GM23338 (cell line): ENCODE measurements at regions not wholly inside any gene's neighbourhood (a gene's known extent, or its start where the extent isn't known, plus 50 kb on each side); places are given as distances from the start of the nearest gene placed in this dataset.

Source experiments
- ATAC-seq: fragments of 200-7000 bp; cut with Tn5 transposase; 3 replicates; pipeline ENCODE4 v1.9.1; 2020
- DNase-seq: peaks from one replicate; pipeline ENCODE4 v3.0.0-alpha.2; 2015; ENCODE audit warnings: low spot score
- H2AFZ ChIP-seq: fragments of 200-600 bp; sonication (generic); 2 replicates; pipeline ENCODE4 v1.8.0; 2016; ENCODE audit warnings: antibody characterized with exemption, mild to moderate bottlenecking, moderate library complexity
- H3F3A ChIP-seq: fragments of 200-600 bp; sonication (generic); replicated peaks from 2 replicates; pipeline ENCODE4 v1.8.0; 2017; ENCODE audit warnings: antibody characterized with exemption, mixed run types, low read depth
- H3K27ac ChIP-seq: fragments of 200-600 bp; sonication (generic); 2 replicates; pipeline ENCODE4 v1.6.1; 2016; ENCODE audit warnings: low read depth
- H3K27me3 ChIP-seq: fragments of 200-600 bp; sonication (generic); 2 replicates; pipeline ENCODE4 v1.8.0; 2016; ENCODE audit warnings: mild to moderate bottlenecking, mixed run types, moderate library complexity; ENCODE audit not compliant: insufficient read depth
- H3K36me3 ChIP-seq: fragments of 200-600 bp; sonication (generic); 2 replicates; pipeline ENCODE4 v1.8.0; 2016; ENCODE audit warnings: mild to moderate bottlenecking; ENCODE audit not compliant: insufficient read depth
- H3K4me1 ChIP-seq: fragments of 200-600 bp; sonication (generic); 2 replicates; pipeline ENCODE4 v1.8.0; 2016; ENCODE audit warnings: mild to moderate bottlenecking, moderate library complexity; ENCODE audit not compliant: insufficient read depth
- H3K4me2 ChIP-seq: fragments of 200-600 bp; sonication (generic); 2 replicates; pipeline ENCODE4 v1.7.1; 2017; ENCODE audit warnings: mixed run types
- H3K4me3 ChIP-seq: fragments of 200-600 bp; sonication (generic); 2 replicates; pipeline ENCODE4 v1.6.1; 2016; ENCODE audit warnings: mixed run types
- H3K79me2 ChIP-seq: fragments of 200-600 bp; sonication (generic); replicated peaks from 2 replicates; pipeline ENCODE4 v1.8.0; 2017; ENCODE audit warnings: mild to moderate bottlenecking; ENCODE audit not compliant: insufficient read depth
- H3K9me2 ChIP-seq: fragments of 200-600 bp; sonication (generic); 2 replicates; pipeline ENCODE4 v1.8.0; 2017; ENCODE audit not compliant: insufficient read depth
- H4K20me1 ChIP-seq: fragments of 200-600 bp; sonication (generic); replicated peaks from 2 replicates; pipeline ENCODE4 v1.8.0; 2017; ENCODE audit warnings: mild to moderate bottlenecking; ENCODE audit not compliant: insufficient read depth
- H3K27ac Mint-ChIP-seq: 2 replicates; pipeline ENCODE4 v1.8.0; 2020; ENCODE audit warnings: inconsistent platforms, mild to moderate bottlenecking, moderate library complexity, mixed read lengths
- H3K27me3 Mint-ChIP-seq: 3 replicates; pipeline ENCODE4 v1.8.0; 2022; ENCODE audit warnings: low read depth, mild to moderate bottlenecking, moderate library complexity, mixed read lengths, inconsistent platforms; ENCODE audit not compliant: insufficient read depth, poor library complexity
- H3K36me3 Mint-ChIP-seq: 3 replicates; pipeline ENCODE4 v1.8.0; 2021; ENCODE audit warnings: low read depth, mild to moderate bottlenecking, inconsistent platforms, moderate library complexity, mixed read lengths
- H3K4me1 Mint-ChIP-seq: 3 replicates; pipeline ENCODE4 v1.8.0; 2020; ENCODE audit warnings: mild to moderate bottlenecking, inconsistent platforms, mixed read lengths
- H3K4me3 Mint-ChIP-seq: 3 replicates; pipeline ENCODE4 v1.8.0; 2021; ENCODE audit warnings: moderate library complexity, mild to moderate bottlenecking, inconsistent platforms, mixed read lengths
- H3K9me3 Mint-ChIP-seq: 3 replicates; pipeline ENCODE4 v1.8.0; 2020; ENCODE audit warnings: moderate library complexity, mild to moderate bottlenecking, inconsistent platforms, mixed read lengths
- CREB1 ChIP-seq: fragments of 250-450 bp; sonication (Bioruptor Pico); IDR thresholded peaks from 2 replicates; pipeline ENCODE4 v1.5.0; 2020; ENCODE audit warnings: low read depth, mild to moderate bottlenecking, moderate library complexity
- JUNB ChIP-seq: IDR thresholded peaks from one replicate; pipeline ENCODE4 v1.6.1; 2016; ENCODE audit warnings: antibody characterized with exemption; ENCODE audit not compliant: unreplicated experiment
- NANOG ChIP-seq: IDR thresholded peaks from 2 replicates; pipeline ENCODE4 v1.6.1; 2016; ENCODE audit warnings: antibody characterized with exemption, borderline replicate concordance
- ZNF331 ChIP-seq: fragments of 250-450 bp; sonication (Bioruptor Pico); IDR thresholded peaks from 2 replicates; pipeline ENCODE4 v1.5.0; 2020; ENCODE audit warnings: low read depth, mild to moderate bottlenecking, moderate library complexity
- TF ChIP-seq, protein P1 (sequence below): fragments of 250-450 bp; sonication (Bioruptor Pico); IDR thresholded peaks from 2 replicates; pipeline ENCODE4 v1.5.0; 2020; ENCODE audit warnings: mild to moderate bottlenecking, moderate library complexity
- TF ChIP-seq, protein P2 (sequence below): IDR thresholded peaks from one replicate; pipeline ENCODE4 v1.6.1; 2018; ENCODE audit warnings: antibody characterized with exemption; ENCODE audit not compliant: unreplicated experiment
- TF ChIP-seq, protein P3 (sequence below), 2 experiments: fragments of 200-600 bp in 1 of 2; sonication (generic) in 1 of 2; conservative IDR thresholded peaks; 2 replicates each; pipeline versions ENCODE4 v1.5.1 to v1.6.1; 2016 to 2017; ENCODE audit warnings: antibody characterized with exemption in 2 of 2, low read depth in 2 of 2, mild to moderate bottlenecking in 2 of 2, moderate library complexity in 1 of 2

DNA sequence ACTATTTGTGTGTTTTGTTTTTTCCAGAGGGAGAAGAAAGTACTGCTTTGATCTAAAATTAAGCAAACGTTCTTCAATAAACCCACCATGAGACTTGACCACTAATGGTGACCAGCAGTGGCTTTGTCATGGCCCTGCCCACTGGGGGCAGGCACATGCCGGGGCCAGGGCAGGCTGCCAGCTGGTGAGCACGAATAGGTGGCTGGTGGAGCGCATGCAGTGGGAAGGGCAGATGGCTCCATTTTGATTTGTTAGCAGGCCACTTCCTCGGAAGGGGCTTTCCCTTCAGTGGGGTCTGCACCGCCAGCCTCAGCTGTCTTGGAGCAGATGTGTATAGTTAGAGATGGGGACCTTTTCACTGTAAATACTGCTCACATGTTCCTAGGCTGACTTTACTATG is 277.1 kb downstream of the SOX11 start:
- Histone ChIP-seq H2AFZ (no peak overlapping the region), H3K4me3 (no peak overlapping the region), H3F3A (no peaks in the 10 kb centered on the region), H3K9me2 (no peaks in the 10 kb centered on the region), H4K20me1 (no peaks in the 10 kb centered on the region), H3K4me2 (no peak overlapping the region), H3K27ac (no peak overlapping the region), H3K36me3 (0 out of 2 replicates have a peak, but pooled peaks cover 4% of the 10 kb centered on the region), H3K4me1 (no peaks in the 10 kb centered on the region), H3K27me3 (no peaks in the 10 kb centered on the region), H3K79me2 (no peaks in the 10 kb centered on the region)
- Mint-ChIP-seq H3K4me3 (no peak overlapping the region), H3K36me3 (peaks cover 5% of the 10 kb centered on the region; the same call in 2 of the 3 replicates), H3K27ac (no peak overlapping the region), H3K9me3 (peaks cover 77% of the 10 kb centered on the region), H3K27me3 (peaks cover 6% of the 10 kb centered on the region), H3K4me1 (0 out of 3 replicates have a peak, but pooled peaks cover 3% of the 10 kb centered on the region)
- ATAC-seq = no peak
- TF ChIP-seq ZNF331 (no peak), NANOG (no peak), JUNB (no peak), CREB1 (CRISPR knock-in tag) (no peak)
- TF ChIP-seq, protein P1, sequence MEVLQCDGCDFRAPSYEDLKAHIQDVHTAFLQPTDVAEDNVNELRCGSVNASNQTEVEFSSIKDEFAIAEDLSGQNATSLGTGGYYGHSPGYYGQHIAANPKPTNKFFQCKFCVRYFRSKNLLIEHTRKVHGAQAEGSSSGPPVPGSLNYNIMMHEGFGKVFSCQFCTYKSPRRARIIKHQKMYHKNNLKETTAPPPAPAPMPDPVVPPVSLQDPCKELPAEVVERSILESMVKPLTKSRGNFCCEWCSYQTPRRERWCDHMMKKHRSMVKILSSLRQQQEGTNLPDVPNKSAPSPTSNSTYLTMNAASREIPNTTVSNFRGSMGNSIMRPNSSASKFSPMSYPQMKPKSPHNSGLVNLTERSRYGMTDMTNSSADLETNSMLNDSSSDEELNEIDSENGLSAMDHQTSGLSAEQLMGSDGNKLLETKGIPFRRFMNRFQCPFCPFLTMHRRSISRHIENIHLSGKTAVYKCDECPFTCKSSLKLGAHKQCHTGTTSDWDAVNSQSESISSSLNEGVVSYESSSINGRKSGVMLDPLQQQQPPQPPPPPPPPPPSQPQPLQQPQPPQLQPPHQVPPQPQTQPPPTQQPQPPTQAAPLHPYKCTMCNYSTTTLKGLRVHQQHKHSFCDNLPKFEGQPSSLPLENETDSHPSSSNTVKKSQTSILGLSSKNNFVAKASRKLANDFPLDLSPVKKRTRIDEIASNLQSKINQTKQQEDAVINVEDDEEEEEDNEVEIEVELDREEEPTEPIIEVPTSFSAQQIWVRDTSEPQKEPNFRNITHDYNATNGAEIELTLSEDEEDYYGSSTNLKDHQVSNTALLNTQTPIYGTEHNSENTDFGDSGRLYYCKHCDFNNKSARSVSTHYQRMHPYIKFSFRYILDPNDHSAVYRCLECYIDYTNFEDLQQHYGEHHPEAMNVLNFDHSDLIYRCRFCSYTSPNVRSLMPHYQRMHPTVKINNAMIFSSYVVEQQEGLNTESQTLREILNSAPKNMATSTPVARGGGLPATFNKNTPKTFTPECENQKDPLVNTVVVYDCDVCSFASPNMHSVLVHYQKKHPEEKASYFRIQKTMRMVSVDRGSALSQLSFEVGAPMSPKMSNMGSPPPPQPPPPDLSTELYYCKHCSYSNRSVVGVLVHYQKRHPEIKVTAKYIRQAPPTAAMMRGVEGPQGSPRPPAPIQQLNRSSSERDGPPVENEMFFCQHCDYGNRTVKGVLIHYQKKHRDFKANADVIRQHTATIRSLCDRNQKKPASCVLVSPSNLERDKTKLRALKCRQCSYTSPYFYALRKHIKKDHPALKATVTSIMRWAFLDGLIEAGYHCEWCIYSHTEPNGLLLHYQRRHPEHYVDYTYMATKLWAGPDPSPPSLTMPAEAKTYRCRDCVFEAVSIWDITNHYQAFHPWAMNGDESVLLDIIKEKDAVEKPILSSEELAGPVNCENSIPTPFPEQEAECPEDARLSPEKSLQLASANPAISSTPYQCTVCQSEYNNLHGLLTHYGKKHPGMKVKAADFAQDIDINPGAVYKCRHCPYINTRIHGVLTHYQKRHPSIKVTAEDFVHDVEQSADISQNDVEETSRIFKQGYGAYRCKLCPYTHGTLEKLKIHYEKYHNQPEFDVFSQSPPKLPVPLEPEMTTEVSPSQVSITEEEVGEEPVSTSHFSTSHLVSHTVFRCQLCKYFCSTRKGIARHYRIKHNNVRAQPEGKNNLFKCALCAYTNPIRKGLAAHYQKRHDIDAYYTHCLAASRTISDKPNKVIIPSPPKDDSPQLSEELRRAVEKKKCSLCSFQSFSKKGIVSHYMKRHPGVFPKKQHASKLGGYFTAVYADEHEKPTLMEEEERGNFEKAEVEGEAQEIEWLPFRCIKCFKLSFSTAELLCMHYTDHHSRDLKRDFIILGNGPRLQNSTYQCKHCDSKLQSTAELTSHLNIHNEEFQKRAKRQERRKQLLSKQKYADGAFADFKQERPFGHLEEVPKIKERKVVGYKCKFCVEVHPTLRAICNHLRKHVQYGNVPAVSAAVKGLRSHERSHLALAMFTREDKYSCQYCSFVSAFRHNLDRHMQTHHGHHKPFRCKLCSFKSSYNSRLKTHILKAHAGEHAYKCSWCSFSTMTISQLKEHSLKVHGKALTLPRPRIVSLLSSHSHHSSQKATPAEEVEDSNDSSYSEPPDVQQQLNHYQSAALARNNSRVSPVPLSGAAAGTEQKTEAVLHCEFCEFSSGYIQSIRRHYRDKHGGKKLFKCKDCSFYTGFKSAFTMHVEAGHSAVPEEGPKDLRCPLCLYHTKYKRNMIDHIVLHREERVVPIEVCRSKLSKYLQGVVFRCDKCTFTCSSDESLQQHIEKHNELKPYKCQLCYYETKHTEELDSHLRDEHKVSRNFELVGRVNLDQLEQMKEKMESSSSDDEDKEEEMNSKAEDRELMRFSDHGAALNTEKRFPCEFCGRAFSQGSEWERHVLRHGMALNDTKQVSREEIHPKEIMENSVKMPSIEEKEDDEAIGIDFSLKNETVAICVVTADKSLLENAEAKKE = no peak
- TF ChIP-seq, protein P2, sequence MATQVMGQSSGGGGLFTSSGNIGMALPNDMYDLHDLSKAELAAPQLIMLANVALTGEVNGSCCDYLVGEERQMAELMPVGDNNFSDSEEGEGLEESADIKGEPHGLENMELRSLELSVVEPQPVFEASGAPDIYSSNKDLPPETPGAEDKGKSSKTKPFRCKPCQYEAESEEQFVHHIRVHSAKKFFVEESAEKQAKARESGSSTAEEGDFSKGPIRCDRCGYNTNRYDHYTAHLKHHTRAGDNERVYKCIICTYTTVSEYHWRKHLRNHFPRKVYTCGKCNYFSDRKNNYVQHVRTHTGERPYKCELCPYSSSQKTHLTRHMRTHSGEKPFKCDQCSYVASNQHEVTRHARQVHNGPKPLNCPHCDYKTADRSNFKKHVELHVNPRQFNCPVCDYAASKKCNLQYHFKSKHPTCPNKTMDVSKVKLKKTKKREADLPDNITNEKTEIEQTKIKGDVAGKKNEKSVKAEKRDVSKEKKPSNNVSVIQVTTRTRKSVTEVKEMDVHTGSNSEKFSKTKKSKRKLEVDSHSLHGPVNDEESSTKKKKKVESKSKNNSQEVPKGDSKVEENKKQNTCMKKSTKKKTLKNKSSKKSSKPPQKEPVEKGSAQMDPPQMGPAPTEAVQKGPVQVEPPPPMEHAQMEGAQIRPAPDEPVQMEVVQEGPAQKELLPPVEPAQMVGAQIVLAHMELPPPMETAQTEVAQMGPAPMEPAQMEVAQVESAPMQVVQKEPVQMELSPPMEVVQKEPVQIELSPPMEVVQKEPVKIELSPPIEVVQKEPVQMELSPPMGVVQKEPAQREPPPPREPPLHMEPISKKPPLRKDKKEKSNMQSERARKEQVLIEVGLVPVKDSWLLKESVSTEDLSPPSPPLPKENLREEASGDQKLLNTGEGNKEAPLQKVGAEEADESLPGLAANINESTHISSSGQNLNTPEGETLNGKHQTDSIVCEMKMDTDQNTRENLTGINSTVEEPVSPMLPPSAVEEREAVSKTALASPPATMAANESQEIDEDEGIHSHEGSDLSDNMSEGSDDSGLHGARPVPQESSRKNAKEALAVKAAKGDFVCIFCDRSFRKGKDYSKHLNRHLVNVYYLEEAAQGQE = no peak
- TF ChIP-seq, protein P3, sequence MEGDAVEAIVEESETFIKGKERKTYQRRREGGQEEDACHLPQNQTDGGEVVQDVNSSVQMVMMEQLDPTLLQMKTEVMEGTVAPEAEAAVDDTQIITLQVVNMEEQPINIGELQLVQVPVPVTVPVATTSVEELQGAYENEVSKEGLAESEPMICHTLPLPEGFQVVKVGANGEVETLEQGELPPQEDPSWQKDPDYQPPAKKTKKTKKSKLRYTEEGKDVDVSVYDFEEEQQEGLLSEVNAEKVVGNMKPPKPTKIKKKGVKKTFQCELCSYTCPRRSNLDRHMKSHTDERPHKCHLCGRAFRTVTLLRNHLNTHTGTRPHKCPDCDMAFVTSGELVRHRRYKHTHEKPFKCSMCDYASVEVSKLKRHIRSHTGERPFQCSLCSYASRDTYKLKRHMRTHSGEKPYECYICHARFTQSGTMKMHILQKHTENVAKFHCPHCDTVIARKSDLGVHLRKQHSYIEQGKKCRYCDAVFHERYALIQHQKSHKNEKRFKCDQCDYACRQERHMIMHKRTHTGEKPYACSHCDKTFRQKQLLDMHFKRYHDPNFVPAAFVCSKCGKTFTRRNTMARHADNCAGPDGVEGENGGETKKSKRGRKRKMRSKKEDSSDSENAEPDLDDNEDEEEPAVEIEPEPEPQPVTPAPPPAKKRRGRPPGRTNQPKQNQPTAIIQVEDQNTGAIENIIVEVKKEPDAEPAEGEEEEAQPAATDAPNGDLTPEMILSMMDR (conservative IDR thresholded peaks at IDR 0.05; ENCODE audit: low read depth in 2 of 2) = no peak
- no peak for DNase-seq
